ENCODE measurements at regions not wholly inside any gene's neighbourhood (a gene's known extent, or its start where the extent isn't known, plus 50 kb on each side); places are given as distances from the start of the nearest gene placed in this dataset.

- TF ChIP-seq EZH2 (IDR thresholded peaks at IDR 0.05; ENCODE audit: borderline replicate concordance, low read length) (no peak), CTCF (IDR thresholded peaks at IDR 0.05; ENCODE audit: low read length) (no peak)
These were observed 193.5 kb upstream of the EYA4 start for GRCh38 chr6:133047706-133048105.

All from OCI-LY1 (cell line).